ENCODE measurements at regions not wholly inside any gene's neighbourhood (a gene's known extent, or its start where the extent isn't known, plus 50 kb on each side); places are given as distances from the start of the nearest gene placed in this dataset.

- TF ChIP-seq CTCF (IDR thresholded peaks at IDR 0.05) (no peak), POLR2A (IDR thresholded peaks at IDR 0.05) (no peak), EP300 (IDR thresholded peaks at IDR 0.05) (no peak), POLR2AphosphoS5 (IDR thresholded peaks at IDR 0.05) (no peak)
Measured at GRCh38 chr16:9393591-9393990, 302.1 kb downstream of the HAPSTR1 start.

Measured in sigmoid colon (tissue), 4 donors.